ENCODE measurements at regions not wholly inside any gene's neighbourhood (a gene's known extent, or its start where the extent isn't known, plus 50 kb on each side); places are given as distances from the start of the nearest gene placed in this dataset.

- H3K27ac ChIP-seq (ENCODE audit: low read length), result no peak overlapping the region
- no peaks in the 10 kb centered on the region for H3K36me3 ChIP-seq (replicated peaks; ENCODE audit: insufficient read depth, low read length)
- no peaks in the 10 kb centered on the region for H3K79me2 ChIP-seq (ENCODE audit: low read length)
- no peak overlapping the region for H3K9ac ChIP-seq (ENCODE audit: low read length)
- no peak overlapping the region for H3K4me3 ChIP-seq (ENCODE audit: low read length)
- no peak for DNase-seq
- no peak for TF ChIP-seq EZH2phosphoT487 (IDR thresholded peaks at IDR 0.05; ENCODE audit: low read length)
- no peaks in the 10 kb centered on the region for H4K20me1 ChIP-seq (ENCODE audit: insufficient read depth, low read length)
- H3K9me3 ChIP-seq (replicated peaks; ENCODE audit: insufficient read depth, low read length), result no peaks in the 10 kb centered on the region
- no peaks in the 10 kb centered on the region for H3F3A ChIP-seq (ENCODE audit: insufficient read depth, low read length)
- no peaks in the 10 kb centered on the region for H3K27me3 ChIP-seq (replicated peaks; ENCODE audit: insufficient read depth, low read length)
- no peaks in the 10 kb centered on the region for H3K4me1 ChIP-seq (ENCODE audit: low read length)
- no peak overlapping the region for H2AFZ ChIP-seq (ENCODE audit: low read length)
- no peak overlapping the region for H3K4me2 ChIP-seq (ENCODE audit: low read depth, low read length)
- no peaks in the 10 kb centered on the region for H3K9me2 ChIP-seq (replicated peaks; ENCODE audit: insufficient read depth, low read length)
Observed at GRCh38 chr2:236698016-236698627, 128.5 kb downstream of the ACKR3 start.

DNA sequence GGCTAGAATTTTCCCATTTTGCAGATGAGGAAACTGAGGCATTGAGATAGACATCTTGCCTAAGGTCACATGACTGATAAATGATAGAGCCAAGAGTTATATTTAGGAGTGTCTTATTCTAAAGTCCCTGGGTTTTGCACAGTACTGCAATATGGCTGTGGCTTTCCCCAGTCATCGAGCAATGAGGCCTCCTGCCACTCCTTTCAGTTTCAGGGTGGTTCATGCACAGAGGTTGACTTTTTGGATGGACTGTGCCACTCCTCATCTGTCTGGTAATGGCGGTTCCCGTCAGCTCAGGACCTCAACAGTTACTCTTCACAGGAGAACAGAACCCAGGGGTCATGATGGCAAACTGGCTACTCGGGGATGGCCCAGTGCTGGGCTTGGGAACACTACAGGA lies 131.1 kb downstream of the ACKR3 start:
- no peaks in the 10 kb centered on the region for H4K20me1 ChIP-seq (ENCODE audit: insufficient read depth, low read length)
- DNase-seq, result peak; percentile 30
- no peak overlapping the region for H3K4me2 ChIP-seq (ENCODE audit: low read depth, low read length)
- no peaks in the 10 kb centered on the region for H3K9me3 ChIP-seq (replicated peaks; ENCODE audit: insufficient read depth, low read length)
- H3K27me3 ChIP-seq (replicated peaks; ENCODE audit: insufficient read depth, low read length), result no peaks in the 10 kb centered on the region
- H3K4me3 ChIP-seq (ENCODE audit: low read length), result no peak overlapping the region
- no peaks in the 10 kb centered on the region for H3K79me2 ChIP-seq (ENCODE audit: low read length)
- TF ChIP-seq EZH2phosphoT487 (IDR thresholded peaks at IDR 0.05; ENCODE audit: low read length), result no peak
- H3K9ac ChIP-seq (ENCODE audit: low read length), result no peak overlapping the region
- no peaks in the 10 kb centered on the region for H3K36me3 ChIP-seq (replicated peaks; ENCODE audit: insufficient read depth, low read length)
- H3K9me2 ChIP-seq (replicated peaks; ENCODE audit: insufficient read depth, low read length), result no peaks in the 10 kb centered on the region
- no peaks in the 10 kb centered on the region for H3K4me1 ChIP-seq (ENCODE audit: low read length)
- H3K27ac ChIP-seq (ENCODE audit: low read length), result no peak overlapping the region
- no peaks in the 10 kb centered on the region for H3F3A ChIP-seq (ENCODE audit: insufficient read depth, low read length)
- H2AFZ ChIP-seq (ENCODE audit: low read length), result no peak overlapping the region

DNA sequence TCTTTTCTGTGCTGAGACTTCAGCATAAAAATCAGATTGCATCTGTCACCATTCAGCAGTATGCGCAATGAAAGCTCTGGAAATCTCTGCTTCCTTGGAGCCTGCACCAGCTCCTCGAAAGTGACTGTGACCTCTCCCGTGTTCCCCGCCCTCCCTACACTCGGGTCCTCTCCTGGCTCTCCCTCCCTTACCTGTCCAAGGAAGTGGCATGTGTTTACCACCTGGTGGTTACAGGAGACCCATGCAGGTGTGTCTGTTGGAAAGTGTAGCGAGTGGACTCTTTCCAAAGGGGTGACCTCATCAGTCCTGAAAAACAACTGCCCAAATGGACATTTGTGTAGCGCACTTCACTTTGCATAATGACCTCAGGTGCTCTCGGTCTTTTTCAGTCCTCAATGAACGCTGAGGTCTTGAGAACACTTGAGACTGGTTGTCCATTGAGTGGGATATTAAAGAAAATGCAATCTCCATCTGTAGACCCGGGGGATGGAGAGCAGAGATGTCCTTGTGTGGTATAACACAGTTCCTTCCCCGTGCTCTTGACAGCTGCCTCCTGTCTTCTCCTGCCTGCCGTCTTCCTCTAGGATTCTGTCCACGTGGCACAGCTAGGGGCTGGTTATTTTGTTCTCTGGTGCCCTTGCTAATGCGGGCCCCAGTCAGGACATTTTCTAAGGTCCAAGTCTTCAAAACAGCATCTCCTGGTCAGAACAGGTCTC lies 133.2 kb downstream of the ACKR3 start:
- DNase-seq, result no peak
- Histone ChIP-seq H3K79me2 (ENCODE audit: low read length) (no peaks in the 10 kb centered on the region), H4K20me1 (ENCODE audit: insufficient read depth, low read length) (no peaks in the 10 kb centered on the region), H3K27ac (ENCODE audit: low read length) (no peak overlapping the region), H3K36me3 (replicated peaks; ENCODE audit: insufficient read depth, low read length) (no peaks in the 10 kb centered on the region), H3K27me3 (replicated peaks; ENCODE audit: insufficient read depth, low read length) (no peaks in the 10 kb centered on the region), H3K9me2 (replicated peaks; ENCODE audit: insufficient read depth, low read length) (no peaks in the 10 kb centered on the region), H3K4me2 (ENCODE audit: low read depth, low read length) (no peak overlapping the region), H3F3A (ENCODE audit: insufficient read depth, low read length) (no peaks in the 10 kb centered on the region), H3K4me1 (ENCODE audit: low read length) (no peaks in the 10 kb centered on the region), H2AFZ (ENCODE audit: low read length) (no peak overlapping the region), H3K9me3 (replicated peaks; ENCODE audit: insufficient read depth, low read length) (no peaks in the 10 kb centered on the region), H3K4me3 (ENCODE audit: low read length) (no peak overlapping the region), H3K9ac (ENCODE audit: low read length) (no peak overlapping the region)
- no peak for TF ChIP-seq EZH2 (optimal IDR thresholded peaks at IDR 0.05; ENCODE audit: low read depth, low read length)
- TF ChIP-seq, protein P1, sequence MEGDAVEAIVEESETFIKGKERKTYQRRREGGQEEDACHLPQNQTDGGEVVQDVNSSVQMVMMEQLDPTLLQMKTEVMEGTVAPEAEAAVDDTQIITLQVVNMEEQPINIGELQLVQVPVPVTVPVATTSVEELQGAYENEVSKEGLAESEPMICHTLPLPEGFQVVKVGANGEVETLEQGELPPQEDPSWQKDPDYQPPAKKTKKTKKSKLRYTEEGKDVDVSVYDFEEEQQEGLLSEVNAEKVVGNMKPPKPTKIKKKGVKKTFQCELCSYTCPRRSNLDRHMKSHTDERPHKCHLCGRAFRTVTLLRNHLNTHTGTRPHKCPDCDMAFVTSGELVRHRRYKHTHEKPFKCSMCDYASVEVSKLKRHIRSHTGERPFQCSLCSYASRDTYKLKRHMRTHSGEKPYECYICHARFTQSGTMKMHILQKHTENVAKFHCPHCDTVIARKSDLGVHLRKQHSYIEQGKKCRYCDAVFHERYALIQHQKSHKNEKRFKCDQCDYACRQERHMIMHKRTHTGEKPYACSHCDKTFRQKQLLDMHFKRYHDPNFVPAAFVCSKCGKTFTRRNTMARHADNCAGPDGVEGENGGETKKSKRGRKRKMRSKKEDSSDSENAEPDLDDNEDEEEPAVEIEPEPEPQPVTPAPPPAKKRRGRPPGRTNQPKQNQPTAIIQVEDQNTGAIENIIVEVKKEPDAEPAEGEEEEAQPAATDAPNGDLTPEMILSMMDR (IDR thresholded peaks at IDR 0.05; ENCODE audit: low read length), result no peak
- no peak for TF ChIP-seq EZH2phosphoT487 (IDR thresholded peaks at IDR 0.05; ENCODE audit: low read length)

DNA sequence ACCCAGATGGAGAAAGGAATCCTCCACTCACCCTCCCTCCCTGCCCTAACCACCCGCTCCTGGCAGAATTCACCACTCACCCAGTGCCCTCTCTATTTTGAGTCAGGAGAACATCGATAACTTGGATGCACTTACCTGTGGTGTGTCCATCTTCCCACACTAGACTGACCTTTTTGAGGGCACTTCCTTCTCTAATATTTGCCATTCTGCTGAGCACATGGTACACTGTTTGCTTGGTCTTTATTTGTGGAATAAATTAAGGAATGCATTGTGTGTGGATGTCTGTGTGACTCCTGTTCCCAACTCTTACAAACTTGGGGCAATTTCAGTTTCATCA lies 133.7 kb downstream of the ACKR3 start:
- H3K9me2 ChIP-seq (replicated peaks; ENCODE audit: insufficient read depth, low read length), result no peaks in the 10 kb centered on the region

More for the DNA sequence above, 133.7 kb downstream of the ACKR3 start:
- no peaks in the 10 kb centered on the region for H3K36me3 ChIP-seq (replicated peaks; ENCODE audit: insufficient read depth, low read length)
- no peak overlapping the region for H3K27ac ChIP-seq (ENCODE audit: low read length)
- no peak overlapping the region for H2AFZ ChIP-seq (ENCODE audit: low read length)
- no peaks in the 10 kb centered on the region for H3K79me2 ChIP-seq (ENCODE audit: low read length)
- H4K20me1 ChIP-seq (ENCODE audit: insufficient read depth, low read length), result no peaks in the 10 kb centered on the region
- H3K9ac ChIP-seq (ENCODE audit: low read length), result no peak overlapping the region
- no peaks in the 10 kb centered on the region for H3F3A ChIP-seq (ENCODE audit: insufficient read depth, low read length)
- no peak for DNase-seq
- H3K9me3 ChIP-seq (replicated peaks; ENCODE audit: insufficient read depth, low read length), result no peaks in the 10 kb centered on the region
- H3K27me3 ChIP-seq (replicated peaks; ENCODE audit: insufficient read depth, low read length), result no peaks in the 10 kb centered on the region
- no peak for TF ChIP-seq EZH2phosphoT487 (IDR thresholded peaks at IDR 0.05; ENCODE audit: low read length)
- TF ChIP-seq EZH2 (optimal IDR thresholded peaks at IDR 0.05; ENCODE audit: low read depth, low read length), result no peak
- TF ChIP-seq, protein P1 (IDR thresholded peaks at IDR 0.05; ENCODE audit: low read length), result no peak
- H3K4me1 ChIP-seq (ENCODE audit: low read length), result no peaks in the 10 kb centered on the region
- H3K4me3 ChIP-seq (ENCODE audit: low read length), result no peak overlapping the region
- H3K4me2 ChIP-seq (ENCODE audit: low read depth, low read length), result no peak overlapping the region
